Small intestine (tissue), 7 donors: ENCODE measurements at regions not wholly inside any gene's neighbourhood (a gene's known extent, or its start where the extent isn't known, plus 50 kb on each side); places are given as distances from the start of the nearest gene placed in this dataset.

ENCODE experiments used
- DNase-seq, 2 donors: peaks; one replicate each; pipeline versions ENCODE4 v3.0.0 to v3.0.0-alpha.2; 2013
- FAIRE-seq: peaks from 2 replicates; lab custom pipeline; 2012; peaks lifted over from hg19 to GRCh38; lab: Jason Lieb, UNC
- H3K27ac ChIP-seq, 3 donors: one replicate each; pipeline ENCODE4 v1.5.1; 2013; ENCODE audit warnings: low read length in 2 of 3, mild to moderate bottlenecking in 2 of 3, control low read depth in 1 of 3, inconsistent platforms in 1 of 3, low read depth in 1 of 3, moderate library complexity in 1 of 3
- H3K27me3 ChIP-seq, 3 donors: one replicate each; pipeline ENCODE4 v1.6.1; 2013; ENCODE audit warnings: low read length in 3 of 3, inconsistent platforms in 1 of 3; ENCODE audit not compliant: control insufficient read depth in 3 of 3, insufficient read depth in 3 of 3
- H3K36me3 ChIP-seq, 3 donors: one replicate each; pipeline ENCODE4 v1.6.1; 2013; ENCODE audit warnings: low read length in 3 of 3, inconsistent platforms in 1 of 3, low read depth in 1 of 3, mild to moderate bottlenecking in 1 of 3, moderate library complexity in 1 of 3; ENCODE audit not compliant: control insufficient read depth in 3 of 3, insufficient read depth in 2 of 3
- H3K4me1 ChIP-seq, 3 donors: one replicate each; pipeline ENCODE4 v1.6.1; 2013; ENCODE audit warnings: low read length in 2 of 3, inconsistent platforms in 1 of 3, low read depth in 1 of 3, mild to moderate bottlenecking in 1 of 3, moderate library complexity in 1 of 3; ENCODE audit not compliant: control insufficient read depth in 3 of 3, insufficient read depth in 2 of 3
- H3K4me3 ChIP-seq, 3 donors: one replicate each; pipeline ENCODE4 v1.5.1; 2013; ENCODE audit warnings: low read length in 3 of 3, control low read depth in 1 of 3, inconsistent platforms in 1 of 3, low read depth in 1 of 3, mild to moderate bottlenecking in 1 of 3, moderate library complexity in 1 of 3
- H3K9me3 ChIP-seq, 2 donors: one replicate each; pipeline ENCODE4 v1.6.1; 2013; ENCODE audit warnings: low read depth in 1 of 2, low read length in 1 of 2; ENCODE audit not compliant: control insufficient read depth in 2 of 2, insufficient read depth in 1 of 2
- WGBS, 3 donors: extraction: QIAGEN DNeasy Blood & Tissue Kit; methylation state at CpG; one replicate each; pipeline ENCODE4 v1.1.7; 2013; 5-methylcytosine and 5-hydroxymethylcytosine counted together
- donor health status: healthy with polysubstance abuse.
- donor health status: control.
- donor health status: control.
- donor health status: Bipolar disorder and iron deficiency.
- donor health status: healthy.

- FAIRE-seq (no peak), DNase-seq (no peak)
- H3K36me3 ChIP-seq, result no peaks in the 10 kb centered on the region
- H3K4me3 ChIP-seq, result no peak overlapping the region
- H3K4me1 ChIP-seq, result no peaks in the 10 kb centered on the region
- 78 to 84% (median 82%) methylated on average over 3 of the region's 3 CpGs for WGBS, 3 donors
- no peak overlapping the region for H3K27ac ChIP-seq
- no peaks in the 10 kb centered on the region for H3K27me3 ChIP-seq
- H3K9me3 ChIP-seq, result no peaks in the 10 kb centered on the region
Observed at GRCh38 chr12:24489939-24490338, 459.0 kb downstream of the BCAT1 start.

- Histone ChIP-seq H3K27me3 (no peaks in the 10 kb centered on the region), H3K4me1 (no peaks in the 10 kb centered on the region), H3K4me3 (no peak overlapping the region), H3K27ac (no peak overlapping the region), H3K36me3 (no peaks in the 10 kb centered on the region), H3K9me3 (no peaks in the 10 kb centered on the region)
- DNase-seq, result no peak
- FAIRE-seq, result no peak
- 67 to 74% (median 67%) methylated on average over 6 of the region's 6 CpGs for WGBS, 3 donors
Observed at GRCh38 chr12:24488906-24489619, 459.8 kb downstream of the BCAT1 start.

- Histone ChIP-seq H3K27ac (no peak overlapping the region), H3K27me3 (no peaks in the 10 kb centered on the region)
- no peak for FAIRE-seq
Observed at GRCh38 chr12:24488091-24488596, 460.8 kb downstream of the BCAT1 start.

GRCh38 chr12:24487606-24488005 is 461.3 kb downstream of the BCAT1 start:
- DNase-seq, result no peak
- no peak overlapping the region for H3K4me3 ChIP-seq
- no peaks in the 10 kb centered on the region for H3K4me1 ChIP-seq
- FAIRE-seq, result no peak
- WGBS, 3 donors, result 87 to 92% (median 88%) methylated on average over 3 of the region's 3 CpGs
- no peaks in the 10 kb centered on the region for H3K36me3 ChIP-seq
- no peaks in the 10 kb centered on the region for H3K27me3 ChIP-seq
- no peak overlapping the region for H3K27ac ChIP-seq
- H3K9me3 ChIP-seq, result no peaks in the 10 kb centered on the region

More at GRCh38 chr12:24488091-24488596, 460.8 kb downstream of the BCAT1 start:
- Histone ChIP-seq H3K9me3 (no peaks in the 10 kb centered on the region), H3K4me1 (no peaks in the 10 kb centered on the region), H3K36me3 (no peaks in the 10 kb centered on the region), H3K4me3 (no peak overlapping the region)
- 89 to 100% (median 95%) methylated on average over 2 of the region's 2 CpGs for WGBS, 3 donors
- no peak for DNase-seq

- H3K27me3 ChIP-seq, result no peaks in the 10 kb centered on the region
- no peak overlapping the region for H3K4me3 ChIP-seq
- no peaks in the 10 kb centered on the region for H3K36me3 ChIP-seq
- H3K27ac ChIP-seq, result no peak overlapping the region
- DNase-seq (no peak), FAIRE-seq (no peak)
- H3K4me1 ChIP-seq, result no peaks in the 10 kb centered on the region
- WGBS, 3 donors, result 67 to 73% (median 73%) methylated on average over 3 of the region's 3 CpGs
- no peaks in the 10 kb centered on the region for H3K9me3 ChIP-seq
Observed at GRCh38 chr12:24483732-24484131, 465.2 kb downstream of the BCAT1 start.

- Histone ChIP-seq H3K27ac (no peak overlapping the region), H3K27me3 (no peaks in the 10 kb centered on the region), H3K4me3 (no peak overlapping the region), H3K36me3 (no peaks in the 10 kb centered on the region), H3K4me1 (no peaks in the 10 kb centered on the region), H3K9me3 (no peaks in the 10 kb centered on the region)
- FAIRE-seq, result no peak
- DNase-seq, result no peak
- 52 to 70% (median 53%) methylated on average over 3 of the region's 3 CpGs for WGBS, 3 donors
Observed at GRCh38 chr12:24482882-24483604, 465.9 kb downstream of the BCAT1 start.

- no peak for DNase-seq
- Histone ChIP-seq H3K27me3 (no peaks in the 10 kb centered on the region), H3K4me1 (no peaks in the 10 kb centered on the region), H3K9me3 (no peaks in the 10 kb centered on the region), H3K27ac (no peak overlapping the region), H3K36me3 (no peaks in the 10 kb centered on the region), H3K4me3 (no peak overlapping the region)
- no peak for FAIRE-seq
- 85 to 93% (median 86%) methylated on average over 3 of the region's 3 CpGs for WGBS, 3 donors
Observed at GRCh38 chr12:24482044-24482443, 466.9 kb downstream of the BCAT1 start.

GRCh38 chr12:24480766-24481449 is 468.0 kb downstream of the BCAT1 start:
- H3K36me3 ChIP-seq, result no peaks in the 10 kb centered on the region
- no peaks in the 10 kb centered on the region for H3K4me1 ChIP-seq
- FAIRE-seq, result no peak
- H3K9me3 ChIP-seq, result no peaks in the 10 kb centered on the region
- no peak overlapping the region for H3K27ac ChIP-seq
- no peak overlapping the region for H3K4me3 ChIP-seq
- 70 to 80% (median 76%) methylated on average over 5 of the region's 5 CpGs for WGBS, 3 donors
- DNase-seq, result no peak
- no peaks in the 10 kb centered on the region for H3K27me3 ChIP-seq
